ENCODE measurements at regions not wholly inside any gene's neighbourhood (a gene's known extent, or its start where the extent isn't known, plus 50 kb on each side); places are given as distances from the start of the nearest gene placed in this dataset.

DNA sequence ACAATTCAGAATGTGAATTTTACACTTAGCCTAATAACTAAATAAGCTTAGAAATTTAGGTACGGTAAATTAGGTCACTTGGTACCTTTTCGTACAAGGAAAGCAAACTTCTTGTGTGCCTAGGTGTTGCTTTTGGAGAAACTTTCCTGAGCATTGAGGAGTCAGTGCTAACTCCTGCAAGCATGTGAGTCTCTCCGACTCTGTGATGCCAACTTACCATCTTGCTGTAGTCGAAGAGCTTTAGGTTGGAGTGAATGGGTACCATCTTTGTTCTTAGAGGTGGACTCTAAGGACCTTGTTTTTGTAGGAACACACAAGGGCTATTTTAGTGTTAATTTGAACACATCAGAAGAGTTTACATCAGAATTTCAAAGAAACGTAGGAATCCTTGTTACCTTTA lies 688.9 kb downstream of the USP25 start:
- H3K4me3 ChIP-seq (ENCODE audit: low read depth, low read length, poor library complexity, severe bottlenecking) = no peak overlapping the region
- H3K36me3 ChIP-seq (ENCODE audit: insufficient read depth, low read length, poor library complexity, severe bottlenecking) = no peaks in the 10 kb centered on the region
- ChIA-PET POLR2A (ENCODE audit: low non-redundant PET) (interaction anchor here (0.6 to 0.7 kb wide), 2 partner anchors 141 to 821 kb away, joined by 3 read pairs; no protein-coding TSS in a partner anchor), CTCF (no interaction called here)
- no peaks in the 10 kb centered on the region for H3K27me3 ChIP-seq (replicated peaks; ENCODE audit: insufficient read depth, low read depth, low read length, poor library complexity)
- H3K9me3 ChIP-seq (ENCODE audit: low read depth, low read length, poor library complexity, severe bottlenecking) = no peaks in the 10 kb centered on the region
- intact Hi-C loops (cut with micrococcal nuclease; ENCODE audit: unreplicated experiment) = no loop called here
- H3K4me1 ChIP-seq (ENCODE audit: insufficient read depth, low read length, poor library complexity, severe bottlenecking) = no peaks in the 10 kb centered on the region
- no peak overlapping the region for H3K27ac ChIP-seq (ENCODE audit: low read depth, low read length, poor library complexity, severe bottlenecking)
- DNase-seq (ENCODE audit: low spot score) = no peak
- TF ChIP-seq EZH2 (IDR thresholded peaks at IDR 0.05; ENCODE audit: borderline replicate concordance, low read depth, low read length, poor library complexity, severe bottlenecking) = no peak
- TF ChIP-seq, protein P1, sequence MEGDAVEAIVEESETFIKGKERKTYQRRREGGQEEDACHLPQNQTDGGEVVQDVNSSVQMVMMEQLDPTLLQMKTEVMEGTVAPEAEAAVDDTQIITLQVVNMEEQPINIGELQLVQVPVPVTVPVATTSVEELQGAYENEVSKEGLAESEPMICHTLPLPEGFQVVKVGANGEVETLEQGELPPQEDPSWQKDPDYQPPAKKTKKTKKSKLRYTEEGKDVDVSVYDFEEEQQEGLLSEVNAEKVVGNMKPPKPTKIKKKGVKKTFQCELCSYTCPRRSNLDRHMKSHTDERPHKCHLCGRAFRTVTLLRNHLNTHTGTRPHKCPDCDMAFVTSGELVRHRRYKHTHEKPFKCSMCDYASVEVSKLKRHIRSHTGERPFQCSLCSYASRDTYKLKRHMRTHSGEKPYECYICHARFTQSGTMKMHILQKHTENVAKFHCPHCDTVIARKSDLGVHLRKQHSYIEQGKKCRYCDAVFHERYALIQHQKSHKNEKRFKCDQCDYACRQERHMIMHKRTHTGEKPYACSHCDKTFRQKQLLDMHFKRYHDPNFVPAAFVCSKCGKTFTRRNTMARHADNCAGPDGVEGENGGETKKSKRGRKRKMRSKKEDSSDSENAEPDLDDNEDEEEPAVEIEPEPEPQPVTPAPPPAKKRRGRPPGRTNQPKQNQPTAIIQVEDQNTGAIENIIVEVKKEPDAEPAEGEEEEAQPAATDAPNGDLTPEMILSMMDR (conservative IDR thresholded peaks at IDR 0.05; ENCODE audit: low read depth, low read length) = no peak
- no TSS peak for BruUV-seq (replicated peaks)

DNA sequence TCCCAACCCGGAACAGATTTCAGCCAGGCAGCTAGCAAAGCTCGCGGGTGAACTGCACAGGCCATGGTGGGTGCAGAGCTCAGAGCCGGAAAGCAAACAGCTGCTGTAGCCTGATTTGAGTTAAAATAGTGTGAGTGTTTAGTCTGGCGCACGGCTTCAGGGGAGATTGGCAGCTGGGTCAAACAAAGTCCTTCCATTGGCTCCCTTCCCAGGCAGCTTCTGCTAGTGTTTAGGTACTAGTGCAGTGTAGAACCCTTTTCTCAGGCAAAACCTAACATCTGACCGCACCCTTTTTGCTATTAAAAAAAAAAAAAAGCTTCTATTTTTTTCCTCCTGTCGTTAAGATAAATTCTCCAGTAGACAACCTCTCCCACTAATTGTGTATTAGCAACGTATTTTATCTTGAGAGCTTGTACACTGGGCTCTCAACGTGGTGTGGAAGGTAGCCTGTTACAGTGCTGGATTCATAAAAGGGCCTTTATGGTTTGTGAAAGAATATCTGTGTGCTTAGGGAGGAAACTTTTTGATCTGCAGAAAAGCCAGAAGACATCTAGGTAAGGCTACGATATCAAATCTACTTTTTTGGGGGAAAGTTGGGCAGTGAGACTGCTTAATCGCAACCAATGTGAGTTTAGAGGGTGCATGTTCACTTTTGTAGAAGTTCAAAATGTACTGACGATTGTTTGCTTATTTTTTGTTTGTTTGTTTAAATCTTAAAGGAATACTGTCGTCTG lies 689.6 kb downstream of the USP25 start:
- CTCF ChIA-PET = no interaction called here
- no peaks in the 10 kb centered on the region for H3K9me3 ChIP-seq (ENCODE audit: low read depth, low read length, poor library complexity, severe bottlenecking)
- no peak for DNase-seq (ENCODE audit: low spot score)
- H3K27me3 ChIP-seq (replicated peaks; ENCODE audit: insufficient read depth, low read depth, low read length, poor library complexity) = no peaks in the 10 kb centered on the region
- POLR2A ChIA-PET (ENCODE audit: low non-redundant PET) = no interaction called here
- TF ChIP-seq, protein P1 (conservative IDR thresholded peaks at IDR 0.05; ENCODE audit: low read depth, low read length) = no peak
- no peak for TF ChIP-seq EZH2 (IDR thresholded peaks at IDR 0.05; ENCODE audit: borderline replicate concordance, low read depth, low read length, poor library complexity, severe bottlenecking)
- BruUV-seq (replicated peaks) = no TSS peak
- no peaks in the 10 kb centered on the region for H3K4me1 ChIP-seq (ENCODE audit: insufficient read depth, low read length, poor library complexity, severe bottlenecking)
- intact Hi-C loops (cut with micrococcal nuclease; ENCODE audit: unreplicated experiment) = no loop called here
- H3K36me3 ChIP-seq (ENCODE audit: insufficient read depth, low read length, poor library complexity, severe bottlenecking) = no peaks in the 10 kb centered on the region
- no peak overlapping the region for H3K27ac ChIP-seq (ENCODE audit: low read depth, low read length, poor library complexity, severe bottlenecking)
- no peak overlapping the region for H3K4me3 ChIP-seq (ENCODE audit: low read depth, low read length, poor library complexity, severe bottlenecking)

DNA sequence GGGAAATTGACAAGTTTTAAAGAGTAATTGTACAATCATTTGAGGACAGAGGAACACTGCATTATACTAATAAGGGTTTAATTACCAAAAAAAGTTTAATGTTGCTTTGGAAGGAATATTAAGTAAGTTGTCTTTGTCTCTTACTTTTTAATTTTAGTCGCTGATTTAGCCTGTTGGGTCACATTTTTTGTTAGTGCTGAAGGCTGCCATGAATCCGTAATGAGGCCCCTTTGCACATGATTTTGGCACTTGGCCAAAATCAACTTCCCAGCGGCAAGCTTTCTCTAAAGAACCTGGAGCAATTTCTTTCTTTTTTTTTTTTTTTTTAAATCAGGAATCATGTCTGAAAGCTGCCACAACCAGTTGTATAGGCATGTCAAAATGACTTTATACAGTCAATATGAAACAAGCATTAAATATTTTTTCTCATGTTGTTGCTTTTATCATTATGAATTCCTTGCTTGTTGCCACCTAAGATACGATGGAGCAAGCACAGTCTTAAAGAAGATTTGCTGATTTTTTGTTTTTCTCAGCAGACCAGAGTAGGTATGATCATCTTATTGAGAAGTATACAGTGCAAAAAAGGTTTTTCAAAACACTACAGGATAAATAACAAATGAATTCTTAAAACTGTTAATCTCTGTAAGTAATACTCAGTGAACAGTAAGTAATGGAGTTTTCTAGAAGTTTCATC lies 690.4 kb downstream of the USP25 start:
- TF ChIP-seq, protein P1 (conservative IDR thresholded peaks at IDR 0.05; ENCODE audit: low read depth, low read length) = no peak
- intact Hi-C loops (cut with micrococcal nuclease; ENCODE audit: unreplicated experiment) = no loop called here
- Histone ChIP-seq H3K27me3 (replicated peaks; ENCODE audit: insufficient read depth, low read depth, low read length, poor library complexity) (no peaks in the 10 kb centered on the region), H3K9me3 (ENCODE audit: low read depth, low read length, poor library complexity, severe bottlenecking) (no peaks in the 10 kb centered on the region), H3K4me1 (ENCODE audit: insufficient read depth, low read length, poor library complexity, severe bottlenecking) (no peaks in the 10 kb centered on the region), H3K4me3 (ENCODE audit: low read depth, low read length, poor library complexity, severe bottlenecking) (no peak overlapping the region), H3K36me3 (ENCODE audit: insufficient read depth, low read length, poor library complexity, severe bottlenecking) (no peaks in the 10 kb centered on the region), H3K27ac (ENCODE audit: low read depth, low read length, poor library complexity, severe bottlenecking) (no peak overlapping the region)
- DNase-seq (ENCODE audit: low spot score) = peak; percentile 24
- POLR2A ChIA-PET (ENCODE audit: low non-redundant PET) = no interaction called here
- CTCF ChIA-PET = no interaction called here
- no TSS peak for BruUV-seq (replicated peaks)

All from A673 (cell line).